ENCODE measurements at regions not wholly inside any gene's neighbourhood (a gene's known extent, or its start where the extent isn't known, plus 50 kb on each side); places are given as distances from the start of the nearest gene placed in this dataset.

DNA sequence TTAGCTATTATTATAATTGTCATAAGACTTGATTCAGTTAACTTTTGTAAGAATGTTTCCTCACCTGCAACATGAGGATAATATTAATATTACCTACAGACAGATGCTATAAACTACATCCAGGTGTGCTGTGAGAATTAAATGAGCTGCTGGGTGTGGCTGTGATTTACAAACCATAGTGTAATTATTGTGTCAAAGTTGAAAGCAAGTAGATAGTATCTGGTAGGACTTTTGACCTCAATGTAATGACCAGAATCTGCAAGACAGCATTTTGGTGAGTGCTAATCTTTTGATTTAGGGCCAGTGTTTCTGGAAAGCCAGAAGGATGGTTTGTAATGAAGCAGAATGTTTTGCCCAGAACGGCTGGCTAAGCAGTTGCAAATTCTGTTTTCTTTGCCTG, 162.5 kb downstream of the TRMT11 start (continued):
- TF ChIP-seq KDM1A (IDR thresholded peaks at IDR 0.05; ENCODE audit: borderline replicate concordance, low read length), result no peak
- no peak for TF ChIP-seq GABPA (IDR thresholded peaks at IDR 0.05; ENCODE audit: borderline replicate concordance, insufficient read depth, low read length)
- TF ChIP-seq POU5F1 (IDR thresholded peaks at IDR 0.05; ENCODE audit: low read depth, low read length), result no peak

Data from H1 (cell line).